GM18868 (cell line): ENCODE measurements at regions not wholly inside any gene's neighbourhood (a gene's known extent, or its start where the extent isn't known, plus 50 kb on each side); places are given as distances from the start of the nearest gene placed in this dataset.

ENCODE experiments used
- ATAC-seq: cut with Tn5 transposase; IDR thresholded peaks from one replicate; pipeline ENCODE4 v1.9.1; 2021; ENCODE audit warnings: mild to moderate bottlenecking, moderate library complexity; ENCODE audit not compliant: unreplicated experiment

GRCh38 chr4:62208921-62209320 lies 1008.8 kb downstream of the ADGRL3 start:
- no peak for ATAC-seq

- no peak for ATAC-seq
These were observed 1004.0 kb downstream of the ADGRL3 start for GRCh38 chr4:62204136-62204535.

GRCh38 chr4:62199291-62199810 lies 999.2 kb downstream of the ADGRL3 start:
- no peak for ATAC-seq

GRCh38 chr4:62196338-62196737 lies 996.2 kb downstream of the ADGRL3 start:
- ATAC-seq = no peak

- no peak for ATAC-seq
These were observed 994.2 kb downstream of the ADGRL3 start for GRCh38 chr4:62194342-62194741.

GRCh38 chr4:62193761-62194160 lies 993.6 kb downstream of the ADGRL3 start:
- ATAC-seq = no peak

- no peak for ATAC-seq
These were observed 991.5 kb downstream of the ADGRL3 start for GRCh38 chr4:62191451-62192240.

- ATAC-seq = no peak
These were observed 970.1 kb downstream of the ADGRL3 start for GRCh38 chr4:62170235-62170634.

GRCh38 chr4:62168681-62169080 lies 968.6 kb downstream of the ADGRL3 start:
- no peak for ATAC-seq

- no peak for ATAC-seq
These were observed 962.5 kb downstream of the ADGRL3 start for GRCh38 chr4:62162606-62163005.

GRCh38 chr4:62161446-62161845 lies 961.3 kb downstream of the ADGRL3 start:
- no peak for ATAC-seq

- ATAC-seq = no peak
These were observed 959.8 kb downstream of the ADGRL3 start for GRCh38 chr4:62159876-62160275.

- ATAC-seq = no peak
These were observed 959.2 kb downstream of the ADGRL3 start for GRCh38 chr4:62159306-62159705.

- no peak for ATAC-seq
These were observed 956.1 kb downstream of the ADGRL3 start for GRCh38 chr4:62156205-62156604.

GRCh38 chr4:62145276-62145675 lies 945.1 kb downstream of the ADGRL3 start:
- no peak for ATAC-seq

GRCh38 chr4:62144431-62144830 lies 944.3 kb downstream of the ADGRL3 start:
- no peak for ATAC-seq

- ATAC-seq = no peak
These were observed 935.5 kb downstream of the ADGRL3 start for GRCh38 chr4:62135565-62136156.

- ATAC-seq = no peak
These were observed 933.9 kb downstream of the ADGRL3 start for GRCh38 chr4:62133977-62134376.

- ATAC-seq = no peak
These were observed 933.2 kb downstream of the ADGRL3 start for GRCh38 chr4:62133101-62133897.

- no peak for ATAC-seq
These were observed 930.9 kb downstream of the ADGRL3 start for GRCh38 chr4:62131049-62131448.

GRCh38 chr4:62130637-62131036 lies 930.5 kb downstream of the ADGRL3 start:
- no peak for ATAC-seq

- ATAC-seq = no peak
These were observed 930.1 kb downstream of the ADGRL3 start for GRCh38 chr4:62130230-62130629.
